ENCODE measurements at regions not wholly inside any gene's neighbourhood (a gene's known extent, or its start where the extent isn't known, plus 50 kb on each side); places are given as distances from the start of the nearest gene placed in this dataset.
"Not testable (repeated sequence)": the region's sequence is repeated elsewhere in the genome, so short reads cannot be mapped to it uniquely, and the experiment has no call there.

DNA sequence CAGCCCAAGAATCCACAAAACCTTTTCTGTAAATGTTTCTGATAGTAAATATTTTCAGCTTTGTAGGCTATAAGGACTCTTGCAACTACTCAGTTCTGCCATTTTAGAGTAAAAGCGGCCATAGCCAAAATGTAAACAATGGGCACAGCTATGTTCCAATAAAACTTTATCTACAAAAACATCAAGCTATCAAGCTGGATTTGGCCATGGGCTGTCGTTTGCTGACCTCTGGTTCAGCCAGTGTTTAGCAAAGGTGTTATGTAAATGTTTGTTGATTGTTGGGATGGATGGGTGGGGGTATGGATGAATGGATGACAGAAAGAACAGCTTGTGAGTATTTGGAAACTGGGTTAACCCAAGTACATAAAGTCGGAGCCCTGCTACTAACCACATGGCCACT, 111.1 kb upstream of the VRK1 start:
- DNase-seq, result no peak

DNA sequence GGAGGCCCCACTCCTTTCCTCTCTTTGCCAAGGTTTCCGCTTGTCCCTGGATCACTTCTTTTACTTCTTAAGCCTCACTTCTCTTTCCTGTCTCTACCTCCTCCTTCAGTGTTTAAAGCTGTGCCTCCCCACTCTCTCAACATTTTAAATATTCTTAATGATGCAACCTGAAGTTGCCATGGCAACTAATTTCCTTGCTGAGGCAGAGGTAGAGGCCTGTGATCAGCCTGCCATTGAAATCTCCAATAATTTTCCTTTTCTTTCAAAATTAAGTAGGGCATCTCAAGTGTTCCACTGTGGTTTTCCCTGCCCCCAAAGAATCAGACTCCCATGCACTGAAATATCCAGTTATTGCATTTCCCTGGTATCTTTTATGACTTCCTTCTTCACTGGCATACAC, 108.6 kb upstream of the VRK1 start:
- no peak for DNase-seq

DNA sequence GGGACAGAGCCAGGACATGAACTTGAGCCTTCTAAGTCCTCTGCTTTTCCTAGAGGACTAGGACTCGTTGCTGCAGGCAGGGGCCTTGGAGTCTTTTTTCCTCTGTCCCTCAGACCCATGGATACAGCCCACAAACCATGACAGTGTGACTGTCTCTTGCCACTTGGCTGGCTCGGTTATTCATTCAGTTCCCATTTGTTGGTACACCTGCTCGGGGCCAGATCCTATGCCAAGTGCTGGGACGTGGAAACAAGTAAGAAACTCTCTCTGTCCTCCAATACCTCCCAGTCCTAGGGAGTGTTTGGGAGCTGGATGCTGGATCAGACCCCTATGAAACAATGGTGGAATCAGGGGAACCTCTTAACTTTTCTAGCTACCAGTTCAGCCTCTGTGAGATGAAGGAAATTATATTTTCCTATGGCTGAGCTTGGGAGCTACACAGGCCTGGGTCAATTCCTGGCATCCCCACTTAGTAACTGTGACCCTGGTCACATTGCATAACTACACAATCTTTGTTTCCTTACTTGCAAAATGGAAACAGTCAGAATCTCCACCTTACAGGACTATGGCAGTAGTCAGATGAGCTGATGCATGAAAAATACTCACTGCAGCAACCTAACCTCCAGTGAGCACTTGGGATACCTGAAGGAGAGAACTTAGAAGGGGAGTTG, 106.3 kb upstream of the VRK1 start:
- DNase-seq, result no peak

DNA sequence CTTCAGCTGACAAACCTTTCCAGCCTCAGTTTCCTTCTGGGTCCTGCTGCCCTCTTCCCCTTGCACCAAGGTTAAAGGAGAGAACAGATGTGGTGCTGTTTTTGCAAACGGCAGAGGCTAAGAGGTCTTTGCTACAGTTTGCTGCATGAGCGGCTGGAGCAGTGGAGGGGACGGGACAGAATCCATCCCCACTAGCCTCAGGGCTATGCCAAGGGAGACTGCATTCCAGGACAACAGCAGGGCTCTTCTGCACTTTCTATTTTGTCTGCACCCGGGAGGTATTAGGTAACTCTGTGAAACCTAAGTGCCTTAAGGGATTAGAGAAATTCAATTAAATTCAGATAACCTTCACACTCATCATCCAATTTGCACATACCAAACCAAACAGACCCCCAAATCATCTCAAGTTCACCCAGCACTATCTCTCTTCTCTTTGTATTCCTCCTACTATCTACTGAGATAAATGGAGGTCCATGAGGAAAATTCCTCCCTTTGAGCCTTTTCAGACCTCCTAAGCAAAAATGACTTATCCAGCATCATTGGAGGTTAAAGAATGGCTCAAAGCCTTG, 103.8 kb upstream of the VRK1 start:
- no peak for DNase-seq

DNA sequence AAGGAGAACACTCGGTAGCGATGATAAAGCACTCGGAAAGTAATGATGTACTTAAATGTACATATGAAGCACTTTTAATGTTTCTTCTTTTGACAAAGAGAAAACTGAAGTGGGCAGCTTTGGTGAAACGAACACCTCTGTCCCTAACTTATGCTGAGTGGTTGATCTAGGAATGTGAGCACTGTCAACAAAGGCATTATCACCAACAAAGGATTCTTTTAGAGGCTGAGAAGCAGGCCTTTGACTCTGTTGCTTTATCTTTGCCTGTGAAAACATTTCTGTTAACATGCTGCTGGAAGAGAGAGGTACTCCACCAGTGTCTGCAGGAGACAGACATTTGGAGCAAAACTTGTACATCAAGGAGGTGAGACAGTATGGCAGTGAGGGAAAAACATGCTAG, 103.2 kb upstream of the VRK1 start:
- no peak for DNase-seq

DNA sequence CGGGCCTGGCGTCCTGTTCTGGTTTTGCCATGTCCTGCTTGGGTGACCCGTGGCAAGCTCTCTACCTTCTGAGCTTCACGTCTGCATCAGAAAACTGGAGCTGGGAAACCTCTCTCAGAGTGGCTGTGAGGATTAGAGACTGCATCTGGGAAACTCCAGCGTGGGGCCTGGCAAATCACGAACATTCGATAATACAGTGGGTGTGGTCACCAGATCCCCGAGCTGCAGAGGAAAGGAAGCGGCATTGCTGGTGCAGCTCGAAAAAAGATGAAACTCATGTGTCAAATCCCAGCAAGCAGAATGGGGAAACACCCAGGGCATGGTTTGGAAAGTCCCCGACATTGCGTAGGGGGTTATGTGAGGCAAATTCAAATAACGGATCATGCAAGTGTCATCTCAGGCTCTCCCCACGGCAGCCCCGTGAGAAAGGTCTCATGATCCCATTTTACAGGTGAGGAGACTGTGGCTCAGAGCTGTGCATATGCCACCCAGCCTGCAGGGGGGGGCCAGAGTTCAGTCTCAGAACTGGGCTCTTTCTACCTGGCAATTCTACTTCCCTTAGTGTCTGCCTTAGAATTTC, 98.1 kb upstream of the VRK1 start:
- DNase-seq, result no peak

DNA sequence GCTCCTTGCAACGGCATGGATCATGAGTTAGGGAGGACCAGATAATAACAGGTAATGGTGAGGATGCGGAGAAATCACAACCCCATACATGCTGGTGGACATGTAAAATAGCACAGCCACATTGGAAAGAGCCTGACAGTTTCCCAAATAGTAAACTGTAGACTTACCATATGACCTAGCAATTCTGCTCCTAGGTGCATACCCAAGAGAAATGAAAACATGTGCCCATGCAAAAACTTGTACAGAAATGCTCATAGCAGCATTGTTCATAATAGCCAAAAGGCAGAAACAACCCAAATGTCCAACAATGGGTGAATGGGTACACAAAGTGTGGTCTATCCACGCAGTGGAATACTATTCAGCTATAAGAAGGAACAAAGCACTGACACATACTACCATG, 97.5 kb upstream of the VRK1 start:
- no peak for DNase-seq

DNA sequence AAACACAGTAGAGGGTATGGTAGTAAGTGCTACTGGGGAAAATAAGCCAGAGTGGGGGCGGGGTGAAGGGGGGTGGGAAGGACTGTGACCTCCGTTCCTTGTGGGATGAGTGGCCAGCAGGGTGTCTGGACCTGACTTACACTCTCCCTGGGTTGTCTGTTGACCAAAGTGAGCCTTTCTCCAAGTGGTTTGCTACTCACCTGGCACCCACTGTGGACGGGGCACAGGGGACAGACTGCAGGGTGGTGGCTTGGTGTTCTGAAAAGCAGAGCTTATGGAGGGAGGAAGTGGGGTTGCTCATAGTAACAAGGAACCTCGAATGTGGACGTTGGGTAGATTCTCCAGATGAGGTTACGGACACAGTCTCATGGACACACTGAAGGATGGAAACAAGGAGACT, 94.4 kb upstream of the VRK1 start:
- no peak for DNase-seq

DNA sequence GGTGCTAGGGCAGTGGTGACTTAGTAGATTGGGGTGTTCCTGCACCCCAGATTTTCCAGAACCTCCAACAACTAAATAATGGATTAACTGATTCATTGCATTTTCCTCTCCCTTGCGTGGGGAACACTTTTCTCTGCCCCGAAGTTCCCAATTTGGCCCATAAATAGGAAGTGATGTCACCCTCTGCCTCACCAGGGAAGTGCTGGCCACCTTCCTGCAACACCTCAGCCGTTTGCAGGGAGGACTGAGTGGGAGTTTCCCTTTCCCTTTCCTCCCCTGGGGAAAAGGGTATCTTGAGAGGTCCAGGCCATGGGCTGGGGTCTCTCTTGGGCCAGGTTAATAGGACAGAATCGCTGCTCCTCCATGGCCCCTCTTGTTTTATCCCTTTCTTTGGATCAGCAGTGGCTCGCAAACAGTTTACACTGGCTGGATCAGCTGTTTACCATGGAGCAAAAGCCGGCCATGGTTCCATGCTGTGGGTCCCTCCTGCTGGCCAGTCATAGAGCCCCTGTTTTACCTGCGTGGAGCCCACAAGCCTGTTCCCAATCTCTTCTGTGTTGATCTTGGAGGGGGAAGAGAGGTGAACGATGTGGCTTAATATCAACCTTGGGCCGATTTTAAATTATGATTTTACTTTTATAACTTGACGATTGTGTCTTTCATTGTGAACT, 91.6 kb upstream of the VRK1 start:
- DNase-seq, result no peak

DNA sequence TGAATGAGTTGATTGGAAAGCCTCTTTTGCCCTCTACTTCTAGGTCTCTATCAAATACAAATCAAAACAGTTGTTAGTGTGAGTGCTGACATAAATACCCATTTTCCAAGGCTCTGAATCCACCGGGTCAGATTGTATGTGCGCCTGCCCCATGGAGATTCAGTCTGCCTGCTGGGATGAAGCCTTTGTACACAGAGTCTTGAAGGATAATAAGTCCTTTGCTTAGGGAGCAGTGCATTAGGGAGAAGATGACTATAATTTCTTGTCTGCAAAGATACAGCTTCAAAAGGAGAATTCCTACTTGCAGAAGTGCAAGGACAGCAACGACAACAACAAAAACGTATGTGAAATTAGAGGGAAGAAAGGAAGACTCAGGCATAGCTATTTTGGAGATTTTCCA, 90.3 kb upstream of the VRK1 start:
- no peak for DNase-seq

DNA sequence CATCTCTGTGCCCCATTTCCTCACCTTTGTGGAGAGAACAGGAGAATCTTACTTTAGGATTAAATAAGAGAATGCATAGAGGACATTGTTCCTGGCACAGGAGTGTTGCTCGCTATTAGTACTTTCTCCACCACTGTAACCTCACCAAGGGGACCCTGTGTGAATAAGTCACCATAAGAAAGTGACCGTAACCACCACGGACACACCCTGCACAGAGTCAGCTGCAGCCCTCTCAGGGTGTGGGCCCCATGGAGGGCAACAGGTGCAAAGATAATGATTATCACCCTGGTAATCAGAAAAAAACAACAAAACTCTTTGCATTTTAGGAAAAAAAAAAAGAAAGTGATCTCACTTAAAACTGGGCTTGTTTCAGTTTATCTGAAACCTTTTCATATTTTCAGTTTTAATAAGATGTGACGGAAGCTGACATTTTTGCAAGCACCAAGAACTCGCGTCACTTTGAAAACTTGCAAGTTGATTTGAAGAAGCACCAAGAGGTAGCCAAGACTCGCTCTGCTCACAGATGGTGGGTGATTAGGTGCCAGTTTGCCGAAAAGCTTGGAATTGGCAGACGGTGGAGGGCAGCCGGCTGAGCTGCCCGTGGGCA, 87.0 kb upstream of the VRK1 start:
- no peak for DNase-seq

DNA sequence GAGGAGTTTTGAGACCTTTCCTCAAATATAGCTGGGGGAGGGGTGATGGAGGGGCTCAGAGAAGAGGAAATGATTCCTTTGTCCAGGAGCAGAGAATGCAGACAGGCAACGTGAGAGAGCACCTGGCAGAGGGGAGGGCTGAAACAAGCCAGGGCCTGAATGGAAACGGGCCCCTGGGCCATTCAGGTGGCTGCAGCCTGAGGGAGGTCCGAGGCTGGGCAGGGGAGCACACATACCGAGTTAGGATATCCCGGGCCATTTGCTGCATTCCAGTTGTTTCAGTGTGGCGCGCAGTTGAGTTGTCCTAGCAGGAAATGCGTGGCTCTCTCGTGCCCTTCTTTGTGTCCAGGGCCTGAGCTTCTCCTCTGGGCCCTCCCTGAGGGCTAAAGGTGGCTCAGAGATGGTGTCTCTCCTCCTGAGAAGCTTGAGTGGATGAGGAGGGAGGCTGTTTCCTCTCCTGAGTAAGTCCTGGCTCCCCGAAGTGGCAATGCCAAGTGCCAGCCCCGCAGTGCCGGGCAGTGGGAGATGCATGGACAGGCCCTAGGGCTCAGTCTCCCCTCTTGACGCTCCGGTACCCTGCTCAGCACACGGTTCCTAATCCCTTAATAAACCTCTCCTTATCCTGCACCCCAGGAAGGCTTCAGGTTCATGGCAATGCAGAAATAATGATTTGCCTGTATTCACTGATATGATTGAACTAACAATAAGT, 85.5 kb upstream of the VRK1 start:
- no peak for DNase-seq

DNA sequence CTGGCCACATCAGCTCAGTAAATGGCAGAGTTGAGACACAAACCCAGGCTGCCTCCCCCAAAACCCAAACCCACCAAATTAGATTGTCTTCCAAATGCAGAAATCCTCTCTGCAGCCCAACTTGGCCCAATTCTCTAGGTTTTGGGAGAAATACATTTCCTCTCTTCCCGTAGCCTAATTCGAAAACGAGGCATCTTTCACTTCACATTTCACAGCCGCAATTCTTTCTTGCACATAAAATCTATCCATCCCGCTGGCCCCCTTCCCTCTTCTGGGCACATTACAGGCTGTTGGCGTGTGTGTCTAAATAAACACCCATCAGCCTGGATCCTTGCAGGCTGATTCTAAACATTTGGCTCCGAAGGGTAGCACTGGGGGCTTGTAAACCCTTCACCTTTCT, 83.8 kb upstream of the VRK1 start:
- no peak for DNase-seq

DNA sequence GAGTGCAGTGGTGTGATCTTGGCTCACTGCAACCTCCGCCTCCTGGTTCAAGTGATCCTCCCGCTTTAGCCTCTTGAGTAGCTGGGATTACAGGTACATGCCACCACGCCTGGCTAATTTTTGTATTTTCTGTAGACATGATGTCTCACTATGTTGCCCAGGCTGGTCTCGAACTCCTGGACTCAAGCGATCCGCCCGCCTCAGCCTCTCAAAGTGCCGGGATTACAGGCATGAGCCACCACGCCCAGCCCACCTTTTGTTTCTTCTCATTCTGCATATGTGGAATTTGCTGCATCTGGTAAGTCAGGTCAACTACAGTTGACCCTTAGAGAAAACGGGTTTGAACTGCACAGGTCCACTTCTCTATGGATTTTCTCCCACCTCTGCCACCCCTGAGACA, 82.6 kb upstream of the VRK1 start:
- DNase-seq, result not testable (repeated sequence)

DNA sequence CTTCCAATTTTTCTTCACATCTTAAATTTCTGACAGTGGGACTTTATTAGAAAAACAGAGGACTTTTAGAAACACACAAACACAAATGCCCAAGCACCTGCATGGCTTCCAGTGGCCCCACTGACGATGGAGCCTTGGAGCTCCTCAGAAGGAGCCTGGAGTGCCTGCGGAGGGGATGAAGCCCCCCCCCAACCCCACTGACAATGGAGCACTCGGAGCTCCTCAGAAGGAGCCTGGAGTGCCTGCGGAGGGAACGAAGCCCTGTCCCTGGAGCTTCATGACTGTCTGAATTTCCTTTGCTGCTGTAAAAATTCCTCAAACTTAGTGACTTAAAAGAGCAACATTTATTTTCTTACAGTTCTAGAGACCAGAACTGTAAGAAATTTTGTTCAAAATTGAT, 80.1 kb upstream of the VRK1 start:
- DNase-seq, result no peak

DNA sequence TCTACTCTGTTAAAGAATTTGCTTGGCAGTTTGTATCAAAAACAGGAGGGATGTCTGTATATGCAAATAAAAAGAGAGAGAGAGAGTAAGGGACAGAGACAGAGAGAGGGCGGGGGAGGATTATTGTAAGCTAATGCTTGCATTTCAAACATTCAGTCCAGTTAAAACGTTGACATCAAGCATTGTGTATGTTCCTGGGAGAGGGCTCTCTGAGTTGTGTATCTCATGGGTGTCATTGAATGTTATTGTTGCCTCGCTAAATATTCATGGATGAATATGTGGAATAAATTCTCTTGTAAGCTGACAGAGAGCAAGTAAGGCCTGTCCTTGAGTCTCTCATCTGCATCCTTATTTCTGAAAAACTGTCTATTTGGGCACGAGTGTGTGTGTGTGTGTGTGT, 78.8 kb upstream of the VRK1 start:
- DNase-seq, result no peak

DNA sequence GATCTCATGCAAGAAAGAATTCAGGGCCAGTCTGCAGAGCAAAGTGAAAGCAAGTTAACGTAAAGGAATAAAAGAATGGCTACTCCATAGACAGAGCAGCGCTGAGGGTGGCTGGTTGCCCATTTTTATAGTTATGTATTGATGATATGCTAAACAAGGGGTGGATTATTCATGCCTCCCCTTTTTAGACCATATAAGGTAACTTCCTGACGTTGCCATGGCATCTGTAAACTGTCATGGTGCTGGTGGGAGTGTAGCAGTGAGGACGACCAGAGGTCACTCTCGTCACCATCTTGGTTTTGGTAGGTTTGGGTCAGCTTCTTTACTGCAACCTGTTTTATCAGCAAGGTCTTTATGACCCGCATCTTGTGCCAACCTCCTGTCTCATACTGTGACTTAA, 76.5 kb upstream of the VRK1 start:
- not testable (repeated sequence) for DNase-seq

DNA sequence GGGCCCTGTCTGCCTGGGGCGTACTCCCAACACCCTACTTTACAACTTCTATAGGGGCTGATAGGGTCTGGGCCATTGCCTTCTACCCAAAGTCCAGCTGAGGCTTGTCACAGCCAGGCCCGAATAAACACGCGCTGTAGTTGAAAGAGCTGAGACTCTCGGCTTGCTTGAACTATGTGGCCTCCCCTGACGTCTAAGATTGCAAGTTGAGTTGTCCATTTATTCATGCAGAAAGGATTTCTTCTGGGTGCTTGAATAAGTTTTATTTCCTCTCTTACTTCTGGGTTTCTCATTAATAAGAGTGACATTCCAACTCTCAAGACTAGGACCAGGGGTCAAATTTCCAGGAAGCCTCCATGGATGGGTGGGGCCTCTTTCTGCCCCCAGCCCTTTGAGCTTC, 74.4 kb upstream of the VRK1 start:
- DNase-seq, result no peak

DNA sequence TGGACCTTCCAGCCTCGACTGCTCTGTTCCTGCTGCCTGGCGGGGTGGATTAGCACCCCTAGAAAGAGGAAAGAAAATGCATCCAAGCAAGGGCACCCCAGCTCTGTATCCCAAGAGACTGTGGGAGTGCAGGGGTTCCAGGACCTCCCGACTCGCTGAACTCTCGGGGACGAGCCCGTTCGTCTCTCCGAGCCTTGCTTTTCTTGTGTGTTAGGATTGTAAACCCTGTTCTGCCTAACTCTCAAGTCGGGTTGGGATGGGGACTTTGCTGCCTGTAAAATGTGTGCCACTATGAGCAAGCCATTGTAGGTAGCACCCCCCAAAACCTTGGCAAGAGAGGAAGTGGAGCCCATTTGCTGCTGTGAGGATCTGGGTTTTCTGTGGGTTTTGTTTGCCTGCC, 73.2 kb upstream of the VRK1 start:
- DNase-seq, result no peak

DNA sequence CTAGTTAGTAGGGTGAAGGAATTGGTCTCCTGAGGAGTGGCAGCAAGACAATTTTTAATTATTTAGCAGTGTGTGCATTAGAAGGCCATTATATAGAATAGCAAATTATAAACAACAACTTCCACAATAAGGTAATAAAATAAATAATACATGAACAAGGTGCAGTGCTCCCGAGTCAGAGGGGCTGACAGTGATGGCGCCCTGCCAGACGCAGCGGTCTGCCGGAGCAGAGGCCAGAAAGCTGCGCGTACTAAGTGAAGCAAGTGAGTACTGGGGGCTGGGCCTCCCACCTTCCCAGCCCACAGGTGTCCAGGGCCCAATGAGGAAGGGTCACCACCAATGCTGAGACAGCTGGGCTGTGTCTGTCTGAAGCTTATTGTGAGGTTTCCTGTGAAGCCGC, 72.0 kb upstream of the VRK1 start:
- no peak for DNase-seq

DNA sequence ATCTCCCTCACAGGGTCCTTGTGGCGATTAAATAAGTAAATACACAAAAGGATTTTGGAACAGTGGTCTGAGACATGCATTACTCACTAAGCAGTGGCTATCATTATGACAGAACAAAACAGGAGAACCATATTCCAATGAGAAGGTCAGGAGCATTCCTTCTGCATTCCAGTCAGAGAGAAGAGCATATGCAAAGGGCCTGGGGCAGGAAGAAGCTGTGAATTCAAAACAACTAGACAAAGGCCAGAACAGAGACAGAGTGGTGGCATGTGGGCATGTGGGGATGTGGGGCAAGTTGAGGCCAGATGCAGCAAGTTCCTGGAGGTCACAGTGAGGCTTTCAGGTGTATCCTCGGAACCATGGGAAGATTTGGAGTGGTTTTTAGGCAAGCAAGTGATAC, 70.1 kb upstream of the VRK1 start:
- DNase-seq, result no peak

DNA sequence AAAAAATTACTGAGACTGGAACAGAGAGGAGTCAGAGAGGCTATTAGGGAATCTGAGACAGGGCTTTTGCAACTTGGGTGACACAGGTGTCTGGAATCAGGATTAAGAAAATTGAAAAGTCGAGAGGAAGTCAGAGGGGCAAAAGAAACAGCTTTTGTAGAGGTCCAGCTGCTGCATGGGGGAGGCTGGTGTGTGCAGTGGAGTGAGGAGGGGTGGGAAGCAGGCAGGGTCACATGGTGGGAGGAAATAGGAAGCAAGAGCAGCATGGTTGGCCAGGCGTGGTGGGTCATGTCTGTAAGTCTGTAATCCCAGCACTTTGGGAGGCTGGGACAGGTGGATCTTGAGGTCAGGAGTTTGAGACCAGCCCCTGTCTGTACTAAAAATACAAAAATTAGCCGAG, 69.7 kb upstream of the VRK1 start:
- no peak for DNase-seq

Measured in occipital lobe (tissue), 1 donor.